Neural cell (in vitro differentiated cells): ENCODE measurements at regions not wholly inside any gene's neighbourhood (a gene's known extent, or its start where the extent isn't known, plus 50 kb on each side); places are given as distances from the start of the nearest gene placed in this dataset.

Experiments used
- H2AFZ ChIP-seq: fragments of 200-600, 300-800 bp; sonication (generic), shearing (Covaris generic); 2 replicates; pipeline ENCODE4 v1.6.0; 2014; ENCODE audit warnings: low read depth, mild to moderate bottlenecking, antibody characterized with exemption, low read length, moderate library complexity
- H3F3A ChIP-seq: fragments of 200-600 bp; shearing (Covaris generic); 2 replicates; pipeline ENCODE4 v1.6.1; 2016; ENCODE audit warnings: mild to moderate bottlenecking, moderate library complexity, mixed read lengths, antibody characterized with exemption, low read length; ENCODE audit not compliant: insufficient read depth, poor library complexity, severe bottlenecking
- H3K27ac ChIP-seq: fragments of 200-600, 300-800 bp; sonication (generic), shearing (Covaris generic); 2 replicates; pipeline ENCODE4 v1.5.1; 2014; ENCODE audit warnings: mild to moderate bottlenecking, low read length, moderate library complexity
- H3K27me3 ChIP-seq: fragments of 300-800, 200-600 bp; sonication (generic), shearing (Covaris generic); 2 replicates; pipeline ENCODE4 v1.6.0; 2014; ENCODE audit warnings: mild to moderate bottlenecking, low read depth, low read length, moderate library complexity; ENCODE audit not compliant: insufficient read depth
- H3K36me3 ChIP-seq: fragments of 300-800, 200-600 bp; sonication (generic), shearing (Covaris generic); 2 replicates; pipeline ENCODE4 v1.5.1; 2014; ENCODE audit warnings: mild to moderate bottlenecking, antibody characterized with exemption, low read length, moderate library complexity; ENCODE audit not compliant: insufficient read depth
- H3K4me2 ChIP-seq: fragments of 300-800, 200-600 bp; sonication (generic), shearing (Covaris generic); 2 replicates; pipeline ENCODE4 v1.6.0; 2014; ENCODE audit warnings: mild to moderate bottlenecking, low read length
- H3K4me3 ChIP-seq: fragments of 300-800, 200-600 bp; sonication (generic), shearing (Covaris generic); 2 replicates; pipeline ENCODE4 v1.5.1; 2014; ENCODE audit warnings: mild to moderate bottlenecking, low read length, moderate library complexity
- H3K79me2 ChIP-seq: fragments of 200-600 bp; shearing (Covaris generic); replicated peaks from 2 replicates; pipeline ENCODE4 v1.6.0; 2014; ENCODE audit warnings: mild to moderate bottlenecking, low read length, moderate library complexity; ENCODE audit not compliant: insufficient read depth
- H3K9ac ChIP-seq: fragments of 300-800, 200-600 bp; sonication (generic), shearing (Covaris generic); 2 replicates; pipeline ENCODE4 v1.6.1; 2016; ENCODE audit warnings: mild to moderate bottlenecking, low read length, mixed read lengths
- H3K9me2 ChIP-seq: fragments of 200-600 bp; shearing (Covaris generic); 2 replicates; pipeline ENCODE4 v1.6.1; 2016; ENCODE audit warnings: mild to moderate bottlenecking, low read length, mixed read lengths; ENCODE audit not compliant: insufficient read depth
- H3K9me3 ChIP-seq: fragments of 200-600, 300-800 bp; sonication (generic), shearing (Covaris generic); 2 replicates; pipeline ENCODE4 v1.6.1; 2016; ENCODE audit warnings: mild to moderate bottlenecking, mixed run types, low read length, moderate library complexity, mixed read lengths
- H4K20me1 ChIP-seq: fragments of 200-600 bp; shearing (Covaris generic); 2 replicates; pipeline ENCODE4 v1.6.1; 2016; ENCODE audit warnings: mild to moderate bottlenecking, mixed run types; ENCODE audit not compliant: insufficient read depth
- CTCF ChIP-seq: fragments of 450-650 bp; IDR thresholded peaks from 2 replicates; pipeline ENCODE4 v1.5.1; 2014; ENCODE audit warnings: antibody characterized with exemption, mild to moderate bottlenecking, moderate library complexity; ENCODE audit not compliant: poor library complexity, severe bottlenecking
- EP300 ChIP-seq: fragments of 450-650 bp; conservative IDR thresholded peaks from 2 replicates; pipeline ENCODE4 v1.6.1; 2014; ENCODE audit warnings: antibody characterized with exemption, mild to moderate bottlenecking, moderate library complexity; ENCODE audit not compliant: poor library complexity, severe bottlenecking
- EZH2 ChIP-seq: fragments of 200-600, 300-800 bp; shearing (Covaris generic), sonication (generic); IDR thresholded peaks from 2 replicates; pipeline ENCODE4 v1.6.1; 2014; ENCODE audit warnings: antibody characterized with exemption, low read length, borderline replicate concordance, mild to moderate bottlenecking; ENCODE audit not compliant: insufficient read depth, poor library complexity, severe bottlenecking
- MXI1 ChIP-seq: fragments of 450-650 bp; conservative IDR thresholded peaks from 2 replicates; pipeline ENCODE4 v1.6.1; 2014; ENCODE audit warnings: antibody characterized with exemption, mild to moderate bottlenecking; ENCODE audit not compliant: poor library complexity, severe bottlenecking
- POLR2AphosphoS5 ChIP-seq: IDR thresholded peaks from 2 replicates; pipeline ENCODE4 v1.6.1; 2012
- RAD21 ChIP-seq: fragments of 450-650 bp; conservative IDR thresholded peaks from 2 replicates; pipeline ENCODE4 v1.6.1; 2014; ENCODE audit warnings: antibody characterized with exemption, mild to moderate bottlenecking, moderate library complexity
- REST ChIP-seq: IDR thresholded peaks from 2 replicates; pipeline ENCODE4 v1.6.1; 2012; ENCODE audit warnings: borderline replicate concordance
- SMC3 ChIP-seq: fragments of 450-650 bp; conservative IDR thresholded peaks from 2 replicates; pipeline ENCODE4 v1.6.1; 2014; ENCODE audit warnings: antibody characterized with exemption, mild to moderate bottlenecking, moderate library complexity; ENCODE audit not compliant: poor library complexity
- TAF1 ChIP-seq: IDR thresholded peaks from 2 replicates; pipeline ENCODE4 v1.6.1; 2012; ENCODE audit warnings: low read depth

- Histone ChIP-seq H3K36me3 (no peaks in the 10 kb centered on the region), H3K4me3 (no peak overlapping the region), H3K79me2 (no peaks in the 10 kb centered on the region), H3F3A (no peaks in the 10 kb centered on the region), H3K27me3 (no peaks in the 10 kb centered on the region), H3K9me2 (no peaks in the 10 kb centered on the region), H4K20me1 (no peaks in the 10 kb centered on the region), H3K27ac (no peak overlapping the region), H3K4me2 (no peak overlapping the region), H2AFZ (no peak overlapping the region), H3K9me3 (no peaks in the 10 kb centered on the region), H3K9ac (no peak overlapping the region)
- TF ChIP-seq RAD21 (no peak), REST (no peak), POLR2AphosphoS5 (no peak), TAF1 (no peak)
Measured at GRCh38 chr20:48385114-48385513, 442.7 kb downstream of the PREX1 start.

GRCh38 chr20:48384147-48384818 lies 443.5 kb downstream of the PREX1 start:
- Histone ChIP-seq H3K27me3 (no peaks in the 10 kb centered on the region), H3F3A (no peaks in the 10 kb centered on the region), H3K79me2 (no peaks in the 10 kb centered on the region), H3K9me3 (no peaks in the 10 kb centered on the region), H3K9me2 (no peaks in the 10 kb centered on the region), H3K9ac (no peak overlapping the region), H3K27ac (no peak overlapping the region), H4K20me1 (no peaks in the 10 kb centered on the region), H2AFZ (no peak overlapping the region), H3K4me2 (no peak overlapping the region), H3K4me3 (no peak overlapping the region), H3K36me3 (no peaks in the 10 kb centered on the region)
- TF ChIP-seq EZH2 (no peak), SMC3 (no peak), MXI1 (no peak), CTCF (no peak), REST (no peak), RAD21 (no peak), POLR2AphosphoS5 (no peak), TAF1 (no peak), EP300 (no peak)
